ENCODE measurements at regions not wholly inside any gene's neighbourhood (a gene's known extent, or its start where the extent isn't known, plus 50 kb on each side); places are given as distances from the start of the nearest gene placed in this dataset.

- no peak for DNase-seq
- Histone ChIP-seq H2AFZ (replicated peaks; ENCODE audit: low read length, poor library complexity) (no peak overlapping the region), H3K14ac (replicated peaks; ENCODE audit: low read depth, low read length) (no peak overlapping the region), H2BK120ac (ENCODE audit: low read depth, low read length) (no peak overlapping the region), H2BK15ac (ENCODE audit: low read depth, low read length) (no peak overlapping the region), H4K8ac (ENCODE audit: low read depth in 2 of 2, low read length in 2 of 2) (no peak overlapping the region), H4K20me1 (ENCODE audit: insufficient read depth, low read length) (no peaks in the 10 kb centered on the region), H2BK5ac (ENCODE audit: low read depth, low read length, poor library complexity, severe bottlenecking) (no peak overlapping the region), H3K27me3 (ENCODE audit: control insufficient read depth, insufficient read depth, low read length) (no peaks in the 10 kb centered on the region), H3K9me3 (ENCODE audit: control insufficient read depth, insufficient read depth, low read length) (peaks cover 5% of the 10 kb centered on the region), H4K91ac (ENCODE audit: insufficient read depth, low read depth, low read length) (no peak overlapping the region), H2AK5ac (ENCODE audit: low read depth, low read length) (no peak overlapping the region), H3K4me2 (ENCODE audit: low read depth, low read length) (no peak overlapping the region), H3K9me1 (ENCODE audit: insufficient read depth, low read length) (no peaks in the 10 kb centered on the region), H3K27ac (ENCODE audit: insufficient read depth, low read length) (no peak overlapping the region), H3K23ac (ENCODE audit: low read depth, low read length) (no peak overlapping the region), H3K4me1 (ENCODE audit: control insufficient read depth, insufficient read depth, low read length) (no peaks in the 10 kb centered on the region), H3K4ac (ENCODE audit: low read depth, low read length) (no peak overlapping the region), H3K36me3 (ENCODE audit: control insufficient read depth, insufficient read depth, low read length) (no peaks in the 10 kb centered on the region), H2BK20ac (ENCODE audit: low read depth, low read length) (no peak overlapping the region), H2AK9ac (replicated peaks; ENCODE audit: low read depth, low read length, poor library complexity) (no peak overlapping the region), H3K56ac (ENCODE audit: extremely low read depth, insufficient read depth, low read length) (no peak overlapping the region), H3K79me1 (ENCODE audit: low read depth in 1 of 2, low read length in 2 of 2) (no peaks in the 10 kb centered on the region), H4K5ac (ENCODE audit: low read depth, low read length) (no peak overlapping the region), H3K9ac (ENCODE audit: low read depth, low read length) (no peak overlapping the region), H3K18ac (ENCODE audit: low read depth, low read length) (no peak overlapping the region), H3K4me3 (ENCODE audit: insufficient read depth, low read depth, low read length) (no peak overlapping the region)
- dilution Hi-C loops (cut with HindIII; ENCODE audit: low sequenced_read_pairs, unreplicated experiment) (no loop called here), in situ Hi-C loops (cut with MboI; ENCODE audit: low sequenced_read_pairs) (no loop called here), intact Hi-C loops (cut with micrococcal nuclease) (no loop called here)
- no TSS peak for BruUV-seq (replicated peaks)
- ATAC-seq (ENCODE audit: low read depth): no peak
- ChIA-PET CTCF (interaction anchor here (0.5 kb wide), 1 partner anchor 831 kb away, joined by 3 read pairs; no protein-coding TSS in a partner anchor), POLR2A (ENCODE audit: unreplicated experiment) (no interaction called here)
- TF ChIP-seq, protein P1, sequence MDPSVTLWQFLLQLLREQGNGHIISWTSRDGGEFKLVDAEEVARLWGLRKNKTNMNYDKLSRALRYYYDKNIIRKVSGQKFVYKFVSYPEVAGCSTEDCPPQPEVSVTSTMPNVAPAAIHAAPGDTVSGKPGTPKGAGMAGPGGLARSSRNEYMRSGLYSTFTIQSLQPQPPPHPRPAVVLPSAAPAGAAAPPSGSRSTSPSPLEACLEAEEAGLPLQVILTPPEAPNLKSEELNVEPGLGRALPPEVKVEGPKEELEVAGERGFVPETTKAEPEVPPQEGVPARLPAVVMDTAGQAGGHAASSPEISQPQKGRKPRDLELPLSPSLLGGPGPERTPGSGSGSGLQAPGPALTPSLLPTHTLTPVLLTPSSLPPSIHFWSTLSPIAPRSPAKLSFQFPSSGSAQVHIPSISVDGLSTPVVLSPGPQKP (IDR thresholded peaks at IDR 0.05; ENCODE audit: borderline replicate concordance, low read depth, low read length): no peak
- TF ChIP-seq MAFK (IDR thresholded peaks at IDR 0.05; ENCODE audit: low read depth, low read length): peak; percentile 50
- WGBS, 2 experiments (ENCODE audit: extremely low coverage in 2 of 2, insufficient read length in 1 of 2): no CpG with 5 or more reads among the region's 7 CpGs
Observed at GRCh38 chr5:163024936-163025335, 412.5 kb upstream of the CCNG1 start.

All from IMR-90 (cell line).